ENCODE measurements at regions not wholly inside any gene's neighbourhood (a gene's known extent, or its start where the extent isn't known, plus 50 kb on each side); places are given as distances from the start of the nearest gene placed in this dataset.

- TF ChIP-seq, protein P1, sequence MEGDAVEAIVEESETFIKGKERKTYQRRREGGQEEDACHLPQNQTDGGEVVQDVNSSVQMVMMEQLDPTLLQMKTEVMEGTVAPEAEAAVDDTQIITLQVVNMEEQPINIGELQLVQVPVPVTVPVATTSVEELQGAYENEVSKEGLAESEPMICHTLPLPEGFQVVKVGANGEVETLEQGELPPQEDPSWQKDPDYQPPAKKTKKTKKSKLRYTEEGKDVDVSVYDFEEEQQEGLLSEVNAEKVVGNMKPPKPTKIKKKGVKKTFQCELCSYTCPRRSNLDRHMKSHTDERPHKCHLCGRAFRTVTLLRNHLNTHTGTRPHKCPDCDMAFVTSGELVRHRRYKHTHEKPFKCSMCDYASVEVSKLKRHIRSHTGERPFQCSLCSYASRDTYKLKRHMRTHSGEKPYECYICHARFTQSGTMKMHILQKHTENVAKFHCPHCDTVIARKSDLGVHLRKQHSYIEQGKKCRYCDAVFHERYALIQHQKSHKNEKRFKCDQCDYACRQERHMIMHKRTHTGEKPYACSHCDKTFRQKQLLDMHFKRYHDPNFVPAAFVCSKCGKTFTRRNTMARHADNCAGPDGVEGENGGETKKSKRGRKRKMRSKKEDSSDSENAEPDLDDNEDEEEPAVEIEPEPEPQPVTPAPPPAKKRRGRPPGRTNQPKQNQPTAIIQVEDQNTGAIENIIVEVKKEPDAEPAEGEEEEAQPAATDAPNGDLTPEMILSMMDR (IDR thresholded peaks at IDR 0.05), result no peak
- no peak for TF ChIP-seq POLR2A (IDR thresholded peaks at IDR 0.05)
Measured at GRCh38 chr17:27200476-27200875, 93.4 kb upstream of the WSB1 start.

Data from Peyer's patch (tissue), 4 donors.